H9 (cell line): ENCODE measurements at regions not wholly inside any gene's neighbourhood (a gene's known extent, or its start where the extent isn't known, plus 50 kb on each side); places are given as distances from the start of the nearest gene placed in this dataset.

ENCODE experiments used
- DNase-seq: peaks from one replicate; pipeline ENCODE4 v3.0.0-alpha.2; 2017
- H2AFZ ChIP-seq: one replicate; pipeline ENCODE4 v1.6.1; 2013; ENCODE audit warnings: mild to moderate bottlenecking, low read length, control low read depth, moderate library complexity
- H2AK5ac ChIP-seq: 2 replicates; pipeline ENCODE4 v1.6.1; 2013; ENCODE audit warnings: low read length, control low read depth, mixed read lengths; ENCODE audit not compliant: insufficient read length
- H2BK120ac ChIP-seq: one replicate; pipeline ENCODE4 v1.6.1; 2013; ENCODE audit warnings: low read depth, mild to moderate bottlenecking, low read length, control low read depth, inconsistent platforms; ENCODE audit not compliant: poor library complexity, severe bottlenecking
- H2BK12ac ChIP-seq: 2 replicates; pipeline ENCODE4 v1.6.1; 2013; ENCODE audit warnings: low read length, control low read depth, mixed read lengths, low read depth; ENCODE audit not compliant: insufficient read length
- H2BK15ac ChIP-seq: 2 replicates; pipeline ENCODE4 v1.6.1; 2013; ENCODE audit warnings: low read depth, low read length, control low read depth
- H2BK20ac ChIP-seq: one replicate; pipeline ENCODE4 v1.6.1; 2013; ENCODE audit warnings: low read depth, mild to moderate bottlenecking, low read length, control low read depth, inconsistent platforms; ENCODE audit not compliant: poor library complexity, severe bottlenecking
- H2BK5ac ChIP-seq: 2 replicates; pipeline ENCODE4 v1.6.1; 2013; ENCODE audit warnings: low read length, control low read depth, mixed read lengths; ENCODE audit not compliant: insufficient read length
- H3K14ac ChIP-seq: 2 replicates; pipeline ENCODE4 v1.6.1; 2013; ENCODE audit warnings: low read length, control low read depth; ENCODE audit not compliant: insufficient read depth
- H3K18ac ChIP-seq: 2 replicates; pipeline ENCODE4 v1.6.1; 2013; ENCODE audit warnings: low read depth, mild to moderate bottlenecking, mixed read lengths, low read length, control low read depth; ENCODE audit not compliant: insufficient read length
- H3K23ac ChIP-seq: 2 replicates; pipeline ENCODE4 v1.6.1; 2013; ENCODE audit warnings: low read length, control low read depth, mixed read lengths, low read depth; ENCODE audit not compliant: insufficient read length
- H3K23me2 ChIP-seq: 2 replicates; pipeline ENCODE4 v1.6.1; 2013; ENCODE audit warnings: low read depth, mild to moderate bottlenecking, mixed read lengths, low read length, control low read depth; ENCODE audit not compliant: insufficient read length, poor library complexity, severe bottlenecking
- H3K27ac ChIP-seq: 2 replicates; pipeline ENCODE4 v1.5.1; 2013; ENCODE audit warnings: low read length, control low read depth, mixed read lengths, low read depth; ENCODE audit not compliant: insufficient read length
- H3K27me3 ChIP-seq: 2 replicates; pipeline ENCODE4 v1.6.1; 2013; ENCODE audit warnings: low read length, control low read depth, inconsistent platforms; ENCODE audit not compliant: insufficient read depth
- H3K4ac ChIP-seq: 2 replicates; pipeline ENCODE4 v1.6.1; 2013; ENCODE audit warnings: low read depth, mild to moderate bottlenecking, control low read depth, inconsistent platforms, low read length, moderate library complexity
- H3K4me1 ChIP-seq: 2 replicates; pipeline ENCODE4 v1.6.1; 2013; ENCODE audit warnings: low read length, control low read depth, inconsistent platforms; ENCODE audit not compliant: insufficient read depth
- H3K4me2 ChIP-seq: 2 replicates; pipeline ENCODE4 v1.6.1; 2013; ENCODE audit warnings: low read length, control low read depth, mixed read lengths; ENCODE audit not compliant: insufficient read length, insufficient read depth
- H3K56ac ChIP-seq: 2 replicates; pipeline ENCODE4 v1.6.1; 2013; ENCODE audit warnings: low read depth, mild to moderate bottlenecking, mixed read lengths, low read length, control low read depth; ENCODE audit not compliant: insufficient read length
- H3K79me1 ChIP-seq: 2 replicates; pipeline ENCODE4 v1.6.1; 2013; ENCODE audit warnings: low read depth, mild to moderate bottlenecking, moderate library complexity, low read length, control low read depth, inconsistent platforms; ENCODE audit not compliant: insufficient read depth, poor library complexity, severe bottlenecking
- H3K79me2 ChIP-seq: 2 replicates; pipeline ENCODE4 v1.6.1; 2013; ENCODE audit warnings: low read length, control low read depth, inconsistent platforms; ENCODE audit not compliant: insufficient read depth
- H3K9ac ChIP-seq: 2 replicates; pipeline ENCODE4 v1.6.1; 2013; ENCODE audit warnings: low read length, control low read depth, mixed read lengths; ENCODE audit not compliant: insufficient read length; ENCODE audit errors: extremely low read depth
- H3K9me3 ChIP-seq: one replicate; pipeline ENCODE4 v1.6.1; 2013; ENCODE audit warnings: low read depth, low read length, inconsistent platforms; ENCODE audit not compliant: control insufficient read depth
- H3T11ph ChIP-seq: one replicate; pipeline ENCODE4 v1.6.1; 2013; ENCODE audit warnings: mild to moderate bottlenecking, low read length, control low read depth, inconsistent platforms
- H4K20me1 ChIP-seq: one replicate; pipeline ENCODE4 v1.6.1; 2013; ENCODE audit not compliant: control insufficient read depth, insufficient read length, insufficient read depth
- H4K5ac ChIP-seq: 2 replicates; pipeline ENCODE4 v1.6.1; 2013; ENCODE audit warnings: low read depth, mild to moderate bottlenecking, mixed read lengths, low read length, control low read depth; ENCODE audit not compliant: insufficient read length
- H4K8ac ChIP-seq: replicated peaks from 2 replicates; pipeline ENCODE4 v1.6.1; 2013; ENCODE audit warnings: low read length, control low read depth, mixed read lengths, low read depth; ENCODE audit not compliant: insufficient read length
- H4K91ac ChIP-seq: 2 replicates; pipeline ENCODE4 v1.6.1; 2013; ENCODE audit warnings: low read depth, mild to moderate bottlenecking, moderate library complexity, mixed read lengths, low read length, control low read depth; ENCODE audit not compliant: insufficient read length
- H3K27ac Mint-ChIP-seq, 3 experiments: 2 replicates in 2 of 3; 3 replicates in 1 of 3; pipeline ENCODE4 v1.8.0; 2020 to 2021; ENCODE audit warnings: mixed read lengths in 3 of 3, mild to moderate bottlenecking in 1 of 3, moderate library complexity in 1 of 3
- H3K27me3 Mint-ChIP-seq: 2 replicates; pipeline ENCODE4 v1.8.0; 2021; ENCODE audit warnings: low read depth, mild to moderate bottlenecking, moderate library complexity, mixed read lengths
- H3K36me3 Mint-ChIP-seq, 3 experiments: 2 replicates in 2 of 3; 3 replicates in 1 of 3; pipeline ENCODE4 v1.8.0; 2020 to 2021; ENCODE audit warnings: low read depth in 3 of 3, mixed read lengths in 3 of 3; ENCODE audit not compliant: insufficient read depth in 1 of 3
- H3K4me1 Mint-ChIP-seq, 2 experiments: 2 replicates each; pipeline ENCODE4 v1.8.0; 2020; ENCODE audit warnings: mixed read lengths in 2 of 2
- H3K4me3 Mint-ChIP-seq, 2 experiments: 2 replicates in 1 of 2; 3 replicates in 1 of 2; pipeline ENCODE4 v1.8.0; 2020 to 2021; ENCODE audit warnings: mild to moderate bottlenecking in 2 of 2, mixed read lengths in 2 of 2, moderate library complexity in 1 of 2
- H3K9me3 Mint-ChIP-seq, 2 experiments: 2 replicates in 1 of 2; 3 replicates in 1 of 2; pipeline ENCODE4 v1.8.0; 2020; ENCODE audit warnings: mild to moderate bottlenecking in 2 of 2, mixed read lengths in 2 of 2, moderate library complexity in 1 of 2
- WGBS: extraction: QIAGEN DNeasy Blood & Tissue Kit; methylation state at CpG from one replicate; pipeline ENCODE4 v1.1.7; 2013; ENCODE audit warnings: missing lambda C conversion rate, low lambda C conversion rate, mixed read lengths; ENCODE audit not compliant: insufficient read length; ENCODE audit errors: extremely low coverage; 5-methylcytosine and 5-hydroxymethylcytosine counted together
- TF ChIP-seq, protein P1 (sequence below): fragments of 200-600 bp; sonication (generic); conservative IDR thresholded peaks from 3 replicates; pipeline ENCODE4 v1.8.0; 2021; ENCODE audit warnings: antibody characterized with exemption, mild to moderate bottlenecking

DNA sequence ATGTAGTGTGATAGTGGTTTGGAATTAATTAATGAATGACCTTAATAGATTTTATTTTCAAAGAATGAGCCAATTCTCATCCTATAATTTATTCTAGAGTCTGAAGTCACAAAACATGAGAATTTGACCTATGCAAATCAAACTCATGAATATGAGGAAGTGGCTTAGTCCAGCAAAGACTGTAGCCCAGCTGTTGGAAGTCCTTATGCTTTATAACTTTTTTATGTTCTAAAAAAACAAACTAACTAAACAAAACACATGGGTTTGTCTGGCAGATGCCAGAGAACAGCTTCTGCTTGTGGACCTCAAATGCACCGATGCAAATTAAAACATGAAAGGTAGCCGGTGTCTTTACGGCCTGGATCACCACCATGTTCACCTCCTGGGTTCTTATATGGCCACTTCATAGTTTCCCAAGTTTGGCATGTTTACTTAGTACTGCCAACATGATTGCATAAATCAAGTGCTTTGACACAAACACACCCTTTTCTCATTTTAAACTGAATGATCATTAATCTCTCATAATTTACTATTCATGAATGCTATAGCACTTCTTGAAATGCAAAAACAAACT lies 277.4 kb downstream of the PAPSS1 start:
- Histone ChIP-seq H3K18ac (no peak overlapping the region), H2AK5ac (no peak overlapping the region), H2BK120ac (no peak overlapping the region), H3K27ac (no peak overlapping the region), H3K79me2 (no peaks in the 10 kb centered on the region), H3K23ac (no peak overlapping the region), H3K9me3 (no peaks in the 10 kb centered on the region), H2BK15ac (no peak overlapping the region), H3K14ac (no peak overlapping the region), H3K79me1 (no peaks in the 10 kb centered on the region), H2AFZ (no peak overlapping the region), H2BK5ac (no peak overlapping the region), H3K56ac (no peak overlapping the region), H3K4me2 (no peak overlapping the region), H4K20me1 (no peaks in the 10 kb centered on the region), H4K91ac (no peak overlapping the region), H3K4ac (no peak overlapping the region), H4K5ac (no peak overlapping the region), H4K8ac (no peak overlapping the region), H3T11ph (no peak overlapping the region), H2BK20ac (no peak overlapping the region), H3K27me3 (no peaks in the 10 kb centered on the region), H3K4me1 (no peaks in the 10 kb centered on the region; the same call in 1 of the 2 replicates), H3K23me2 (no peaks in the 10 kb centered on the region), H2BK12ac (no peak overlapping the region), H3K9ac (no peak overlapping the region)
- Mint-ChIP-seq H3K27me3 (no peaks in the 10 kb centered on the region), H3K36me3 (no peaks in the 10 kb centered on the region; a peak in 1 of 7 replicates), H3K27ac (no peak overlapping the region), H3K9me3 (no peaks in the 10 kb centered on the region; a peak in 2 of 5 replicates), H3K4me1 (peaks cover 0 to 3% of the 10 kb centered on the region in 2 experiments; a peak in 2 of 4 replicates), H3K4me3 (no peak overlapping the region)
- DNase-seq: no peak
- TF ChIP-seq, protein P1, sequence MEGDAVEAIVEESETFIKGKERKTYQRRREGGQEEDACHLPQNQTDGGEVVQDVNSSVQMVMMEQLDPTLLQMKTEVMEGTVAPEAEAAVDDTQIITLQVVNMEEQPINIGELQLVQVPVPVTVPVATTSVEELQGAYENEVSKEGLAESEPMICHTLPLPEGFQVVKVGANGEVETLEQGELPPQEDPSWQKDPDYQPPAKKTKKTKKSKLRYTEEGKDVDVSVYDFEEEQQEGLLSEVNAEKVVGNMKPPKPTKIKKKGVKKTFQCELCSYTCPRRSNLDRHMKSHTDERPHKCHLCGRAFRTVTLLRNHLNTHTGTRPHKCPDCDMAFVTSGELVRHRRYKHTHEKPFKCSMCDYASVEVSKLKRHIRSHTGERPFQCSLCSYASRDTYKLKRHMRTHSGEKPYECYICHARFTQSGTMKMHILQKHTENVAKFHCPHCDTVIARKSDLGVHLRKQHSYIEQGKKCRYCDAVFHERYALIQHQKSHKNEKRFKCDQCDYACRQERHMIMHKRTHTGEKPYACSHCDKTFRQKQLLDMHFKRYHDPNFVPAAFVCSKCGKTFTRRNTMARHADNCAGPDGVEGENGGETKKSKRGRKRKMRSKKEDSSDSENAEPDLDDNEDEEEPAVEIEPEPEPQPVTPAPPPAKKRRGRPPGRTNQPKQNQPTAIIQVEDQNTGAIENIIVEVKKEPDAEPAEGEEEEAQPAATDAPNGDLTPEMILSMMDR: no peak
- whole genome bisulfite sequencing: no CpG with 5 or more reads among the region's 3 CpGs
